Stimulated activated CD8-positive, alpha-beta memory T cell treated with anti-CD3 and anti-CD28 coated beads, Interleukin-7, amount 100 ng/mL, for 24 hours (primary cell): ENCODE measurements at regions not wholly inside any gene's neighbourhood (a gene's known extent, or its start where the extent isn't known, plus 50 kb on each side); places are given as distances from the start of the nearest gene placed in this dataset.
"Not testable (repeated sequence)": the region's sequence is repeated elsewhere in the genome, so short reads cannot be mapped to it uniquely, and the experiment has no call there.

ENCODE experiments used
- DNase-seq: peaks from one replicate; pipeline ENCODE4 v3.0.0-alpha.2; 2020; ENCODE audit warnings: low read depth

- no peak for DNase-seq
These were observed 129.1 kb upstream of the OLIG3 start for GRCh38 chr6:137623293-137623692.

DNA sequence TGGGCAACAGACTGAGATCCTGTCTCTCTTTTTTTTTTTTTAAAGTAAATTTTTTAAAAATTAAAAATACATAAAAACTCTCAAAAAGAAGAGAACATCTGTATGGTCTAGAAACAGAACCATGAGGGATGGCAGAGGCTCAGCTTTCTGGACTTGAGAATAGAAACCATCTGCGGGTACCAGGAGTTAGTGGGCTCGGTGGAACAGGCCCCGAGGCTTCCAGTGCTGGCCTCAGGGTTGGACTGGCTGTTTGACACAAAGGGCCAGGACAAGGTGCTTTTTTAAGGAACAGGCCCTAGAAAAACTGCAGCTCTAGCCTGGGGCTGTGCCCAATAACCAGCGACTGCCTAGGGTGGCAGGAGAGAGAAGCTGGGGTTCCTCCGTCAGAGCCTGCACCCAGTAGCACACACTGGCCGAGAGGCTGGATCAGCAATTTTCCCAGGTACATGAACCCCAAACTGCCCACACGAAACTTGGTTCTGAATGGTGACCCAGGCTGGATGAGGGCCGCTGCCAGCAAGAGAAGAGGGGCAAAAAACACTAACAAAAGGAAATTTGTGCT, 131.0 kb upstream of the OLIG3 start:
- no peak for DNase-seq

DNA sequence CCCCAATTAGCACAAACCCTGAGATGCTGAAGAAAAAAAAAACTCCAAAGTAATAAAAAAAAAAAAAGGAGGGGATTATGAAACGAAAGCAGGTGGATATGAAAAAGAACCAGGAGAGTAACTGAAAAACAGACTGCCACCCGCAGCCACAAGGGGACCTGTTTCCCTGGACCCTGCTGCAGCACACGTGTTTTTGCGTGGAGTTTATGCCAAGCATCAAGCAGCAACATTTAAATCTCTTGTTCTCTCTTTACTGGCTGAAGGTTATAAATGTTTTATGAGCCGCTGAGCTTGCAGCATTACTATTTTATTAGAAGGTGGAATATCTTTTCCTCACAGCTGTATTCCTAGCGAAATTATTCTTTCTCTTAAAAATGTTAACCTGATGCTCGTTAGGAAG, 131.6 kb upstream of the OLIG3 start:
- no peak for DNase-seq

GRCh38 chr6:137630666-137631065, 136.5 kb upstream of the OLIG3 start:
- DNase-seq: no peak

GRCh38 chr6:137631323-137631722, 137.1 kb upstream of the OLIG3 start:
- DNase-seq: no peak

- DNase-seq: not testable (repeated sequence)
These were observed 140.0 kb upstream of the OLIG3 start for GRCh38 chr6:137634177-137634576.

DNA sequence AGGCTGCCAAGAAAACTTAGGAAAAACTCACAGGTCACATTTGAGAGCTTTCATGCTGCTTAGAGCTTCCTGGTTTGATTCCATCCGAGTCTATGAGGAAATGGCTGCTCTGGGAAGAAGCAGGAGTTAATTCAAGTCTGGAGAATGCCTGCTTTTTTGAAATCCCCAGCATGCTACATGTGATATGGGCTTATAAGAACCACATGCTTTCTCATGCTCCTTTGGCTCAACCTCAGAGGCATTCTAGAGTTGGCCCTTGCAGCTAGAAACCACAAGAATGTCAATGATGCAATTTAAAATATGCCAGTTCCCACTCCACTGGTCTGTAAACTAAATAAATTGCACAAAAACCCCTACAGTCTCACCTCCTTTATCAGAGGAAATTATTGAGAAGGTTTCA, 142.9 kb upstream of the OLIG3 start:
- no peak for DNase-seq

DNA sequence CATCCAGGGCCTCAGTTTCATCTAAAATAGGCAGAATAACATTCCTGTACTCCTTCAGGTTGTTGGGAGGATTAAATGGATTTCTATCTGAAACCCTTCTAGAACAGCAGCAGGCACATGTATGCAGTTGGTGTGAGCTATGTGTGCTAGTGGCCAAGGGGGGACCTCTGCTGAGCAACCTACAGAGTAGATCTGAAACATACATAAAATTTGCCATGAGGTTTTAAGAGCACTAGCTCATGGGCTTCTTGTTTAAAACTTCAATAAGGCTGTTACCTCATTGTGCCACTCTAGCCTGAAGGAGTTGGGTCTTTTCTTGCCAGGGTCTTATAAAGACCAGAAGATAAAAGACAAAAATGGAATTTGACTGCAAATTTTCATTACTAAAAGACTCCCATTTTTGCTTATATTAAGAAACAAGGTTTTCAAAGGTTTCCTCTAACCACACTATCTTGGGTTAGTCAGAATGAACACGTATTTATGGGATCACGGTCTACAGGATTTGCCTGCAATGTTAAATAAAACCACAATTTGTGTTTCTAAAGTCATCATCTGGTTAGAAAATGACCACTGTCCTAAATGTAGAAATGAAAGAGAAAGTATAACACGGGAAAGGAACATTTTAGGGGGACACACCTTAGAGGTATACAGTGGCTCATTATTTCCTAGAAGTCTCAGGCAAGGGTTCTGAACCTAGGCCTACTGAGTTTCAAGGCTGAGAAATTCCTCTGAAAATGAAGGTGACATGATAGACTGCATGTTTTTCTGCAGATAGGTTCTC, 144.9 kb upstream of the OLIG3 start:
- DNase-seq: no peak

DNA sequence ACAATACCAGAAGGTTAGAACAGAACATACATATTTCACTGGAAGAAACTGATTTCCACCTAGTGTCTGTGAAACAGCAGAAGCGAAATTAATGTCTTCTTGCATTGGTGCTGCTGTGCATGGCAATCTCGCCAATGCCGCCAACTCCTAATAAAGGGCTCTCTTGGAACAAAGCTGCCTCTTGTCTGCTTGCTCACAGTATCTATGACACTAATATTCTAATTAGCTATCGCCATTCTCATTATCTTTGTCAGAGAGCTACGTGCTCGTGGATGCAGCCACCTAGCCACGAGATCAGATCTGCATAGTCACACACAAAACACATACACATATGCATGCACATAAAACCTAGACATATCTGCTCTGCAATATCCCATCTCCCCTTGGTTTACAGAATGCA, 145.9 kb upstream of the OLIG3 start:
- DNase-seq: no peak

DNA sequence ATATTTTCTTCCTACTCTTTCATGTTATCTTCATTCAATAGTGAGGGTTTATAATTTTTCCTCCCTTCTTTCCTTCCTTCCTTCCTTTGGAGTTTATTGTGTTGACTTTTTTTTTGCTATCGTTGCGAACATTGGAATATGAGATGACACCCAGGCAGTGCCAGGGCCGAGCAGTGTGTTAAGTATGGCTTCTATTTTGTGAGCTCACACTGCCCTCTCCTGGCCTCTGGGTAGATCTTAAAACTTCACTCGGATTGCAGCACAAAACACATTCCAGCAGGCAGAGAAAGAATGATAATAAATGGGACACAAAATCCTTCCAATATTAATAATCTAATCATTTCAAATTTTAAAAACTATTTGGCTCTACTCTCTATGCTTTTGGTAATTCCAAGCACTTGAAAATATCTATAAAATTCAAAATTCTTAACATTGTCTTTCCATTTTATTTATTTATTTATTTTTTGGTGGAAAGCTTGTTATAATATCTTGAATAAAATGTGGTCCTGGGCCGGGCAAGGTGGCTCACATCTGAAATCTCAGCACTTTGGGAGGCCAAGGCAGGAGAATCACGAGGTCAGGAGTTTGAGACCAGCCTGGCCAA, 147.4 kb upstream of the OLIG3 start:
- peak; percentile 11 for DNase-seq

DNA sequence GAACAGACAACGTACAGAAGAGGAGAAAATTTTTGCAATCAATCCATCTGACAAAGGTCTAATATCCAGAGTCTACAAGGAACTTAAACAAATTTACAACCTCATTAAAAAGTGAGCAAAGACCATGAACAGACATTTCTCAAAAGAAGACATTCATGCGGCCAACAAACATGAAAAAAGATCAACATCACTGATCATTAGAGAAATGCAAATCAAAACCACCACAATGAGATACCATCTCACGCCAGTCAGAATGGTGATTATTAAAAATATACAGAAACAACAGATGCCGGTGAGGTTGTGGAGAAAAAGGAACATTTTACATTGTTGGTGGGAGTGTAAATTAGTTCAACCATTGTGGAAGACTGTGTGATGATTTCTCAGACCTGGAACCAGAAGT, 149.0 kb upstream of the OLIG3 start:
- not testable (repeated sequence) for DNase-seq

- not testable (repeated sequence) for DNase-seq
These were observed 149.4 kb upstream of the OLIG3 start for GRCh38 chr6:137643644-137644043.

- no peak for DNase-seq
These were observed 151.7 kb upstream of the OLIG3 start for GRCh38 chr6:137645850-137646249.

- no peak for DNase-seq
These were observed 152.3 kb upstream of the OLIG3 start for GRCh38 chr6:137646484-137646883.

GRCh38 chr6:137647762-137648447, 153.7 kb upstream of the OLIG3 start:
- DNase-seq: no peak

DNA sequence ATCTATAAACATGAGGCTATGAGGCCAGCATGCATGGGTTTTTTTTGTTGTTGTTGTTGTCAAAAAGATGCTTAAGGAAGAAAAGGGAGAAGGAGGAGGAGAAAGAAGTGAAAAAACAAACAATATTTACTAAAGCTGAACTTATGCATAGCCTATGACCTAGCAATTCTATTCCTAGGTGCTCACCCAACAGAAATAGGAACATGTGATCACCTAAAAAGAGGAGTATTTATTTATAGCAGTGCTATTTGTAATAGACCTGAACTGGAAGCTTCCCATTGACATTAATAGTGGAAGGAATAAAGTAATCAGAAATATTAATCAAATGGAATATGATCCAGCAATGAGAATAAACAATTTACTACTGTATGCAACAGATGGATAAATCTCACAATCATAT, 156.5 kb upstream of the OLIG3 start:
- DNase-seq: no peak

DNA sequence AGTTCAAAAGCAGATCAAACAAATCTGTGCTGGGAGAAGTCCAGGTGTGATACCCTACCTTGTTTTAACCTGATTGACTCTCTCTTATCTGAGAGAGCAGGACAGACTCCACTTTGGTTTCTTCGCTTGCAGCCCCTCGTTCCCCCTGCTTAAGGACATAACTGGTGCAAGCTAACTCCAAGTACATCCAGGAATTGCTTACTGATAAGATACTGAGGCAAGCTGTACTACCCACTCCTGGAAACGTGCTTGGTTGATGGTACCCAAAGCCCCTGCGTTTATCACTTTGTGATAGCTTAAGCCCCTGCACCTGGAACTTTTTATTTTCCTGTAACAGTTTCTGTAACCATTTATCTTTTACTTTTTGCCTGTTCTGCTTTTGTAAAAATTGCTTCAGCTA, 157.0 kb upstream of the OLIG3 start:
- DNase-seq: no peak

GRCh38 chr6:137651591-137652335, 157.6 kb upstream of the OLIG3 start:
- DNase-seq: no peak

DNA sequence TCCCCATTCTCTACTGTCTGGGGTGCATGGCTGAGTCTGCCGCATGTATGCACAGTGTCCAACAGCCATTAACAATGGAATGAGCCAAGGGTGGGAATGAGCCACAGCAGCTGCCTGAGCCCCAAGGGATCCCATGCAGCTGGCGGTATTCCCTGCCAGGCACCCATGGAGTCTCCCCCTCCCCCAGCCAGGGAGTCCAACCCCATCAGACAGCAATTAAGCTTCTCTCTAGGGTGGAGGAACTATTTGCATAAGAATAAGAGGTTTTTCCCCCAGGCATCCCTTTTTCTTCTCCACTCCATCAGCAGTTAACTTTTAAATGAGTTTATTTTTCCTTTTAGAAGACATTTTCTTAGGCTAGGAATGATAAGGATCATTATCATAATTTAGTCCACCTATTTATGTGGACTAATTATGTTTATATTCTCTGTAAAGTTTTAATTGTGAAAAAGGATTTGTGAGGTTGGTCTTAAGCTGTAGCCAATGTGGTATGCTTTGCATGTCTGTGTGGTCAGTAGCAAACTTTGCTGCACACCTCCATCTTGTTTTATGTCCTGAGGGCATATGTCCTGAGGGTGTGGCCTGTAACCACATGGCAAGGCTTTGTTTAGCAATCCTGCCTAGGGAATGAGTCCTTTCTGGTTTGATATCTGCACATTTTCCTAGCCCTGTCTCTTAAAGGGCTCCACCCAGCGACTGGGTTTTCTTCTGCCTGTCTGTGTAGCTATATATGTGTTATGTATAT, 158.9 kb upstream of the OLIG3 start:
- no peak for DNase-seq

- no peak for DNase-seq
These were observed 159.5 kb upstream of the OLIG3 start for GRCh38 chr6:137653706-137654059.

- DNase-seq: no peak
These were observed 160.3 kb upstream of the OLIG3 start for GRCh38 chr6:137654365-137654981.
